SW 1271 (cell line): ENCODE measurements at regions not wholly inside any gene's neighbourhood (a gene's known extent, or its start where the extent isn't known, plus 50 kb on each side); places are given as distances from the start of the nearest gene placed in this dataset.
"Not testable (repeated sequence)": the region's sequence is repeated elsewhere in the genome, so short reads cannot be mapped to it uniquely, and the experiment has no call there.

ENCODE experiments used
- DNase-seq, 2 experiments: peaks; one replicate each; lab custom pipeline; 2025; lab: John Stamatoyannopoulos, UW

GRCh38 chr12:67535176-67535575 is 113.4 kb upstream of the DYRK2 start:
- no peak for DNase-seq

- DNase-seq, result no peak
Observed at GRCh38 chr12:67535971-67536370, 112.6 kb upstream of the DYRK2 start.

GRCh38 chr12:67539329-67539728 is 109.2 kb upstream of the DYRK2 start:
- no peak for DNase-seq

- no peak for DNase-seq
Observed at GRCh38 chr12:67539946-67540345, 108.6 kb upstream of the DYRK2 start.

- DNase-seq, result no peak
Observed at GRCh38 chr12:67540920-67541624, 107.5 kb upstream of the DYRK2 start.

- DNase-seq, result no peak
Observed at GRCh38 chr12:67541625-67541991, 106.9 kb upstream of the DYRK2 start.

GRCh38 chr12:67543021-67543770 is 105.3 kb upstream of the DYRK2 start:
- DNase-seq, result no peak

GRCh38 chr12:67545298-67545697 is 103.2 kb upstream of the DYRK2 start:
- DNase-seq, result no peak

- no peak for DNase-seq
Observed at GRCh38 chr12:67546746-67547145, 101.8 kb upstream of the DYRK2 start.

- DNase-seq, result not testable (repeated sequence)
Observed at GRCh38 chr12:67555075-67555717, 93.3 kb upstream of the DYRK2 start.

- DNase-seq, result no peak
Observed at GRCh38 chr12:67558775-67559174, 89.8 kb upstream of the DYRK2 start.

GRCh38 chr12:67559751-67560150 is 88.8 kb upstream of the DYRK2 start:
- no peak for DNase-seq

GRCh38 chr12:67562513-67563287 is 85.8 kb upstream of the DYRK2 start:
- no peak for DNase-seq

- no peak for DNase-seq
Observed at GRCh38 chr12:67568055-67568454, 80.5 kb upstream of the DYRK2 start.

- DNase-seq, result no peak
Observed at GRCh38 chr12:67572492-67572891, 76.1 kb upstream of the DYRK2 start.

- DNase-seq, result no peak
Observed at GRCh38 chr12:67573566-67573965, 75.0 kb upstream of the DYRK2 start.

- DNase-seq, result no peak
Observed at GRCh38 chr12:67578976-67579661, 69.4 kb upstream of the DYRK2 start.

- DNase-seq, result no peak
Observed at GRCh38 chr12:67579662-67580003, 68.9 kb upstream of the DYRK2 start.

- DNase-seq, result no peak
Observed at GRCh38 chr12:67582238-67582834, 66.2 kb upstream of the DYRK2 start.

- DNase-seq, result no peak
Observed at GRCh38 chr12:67582844-67583243, 65.7 kb upstream of the DYRK2 start.

GRCh38 chr12:67586951-67587350 is 61.6 kb upstream of the DYRK2 start:
- no peak for DNase-seq

- no peak for DNase-seq
Observed at GRCh38 chr12:67589078-67589477, 59.5 kb upstream of the DYRK2 start.
